ENCODE measurements at regions not wholly inside any gene's neighbourhood (a gene's known extent, or its start where the extent isn't known, plus 50 kb on each side); places are given as distances from the start of the nearest gene placed in this dataset.

DNA sequence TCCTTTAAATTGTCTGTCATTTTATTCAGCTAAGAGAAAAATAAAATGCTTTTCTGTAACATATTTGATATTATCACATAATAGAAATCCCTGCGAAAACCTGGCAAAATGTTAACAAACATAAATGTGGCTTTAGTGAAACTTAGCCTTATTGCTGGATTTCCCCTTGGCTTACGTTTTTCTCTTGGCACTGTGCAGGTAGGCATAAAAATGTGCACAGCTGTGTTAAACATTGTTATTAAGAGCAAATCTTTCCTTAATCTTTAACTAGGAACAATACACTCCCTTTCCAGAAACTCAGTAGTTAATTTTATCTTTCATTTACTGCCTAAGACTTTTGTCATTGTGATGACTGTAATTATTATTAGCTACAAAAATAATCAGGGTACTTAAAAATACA, 202.4 kb upstream of the GNPDA2 start:
- no peak for TF ChIP-seq CTCF (IDR thresholded peaks at IDR 0.05)

DNA sequence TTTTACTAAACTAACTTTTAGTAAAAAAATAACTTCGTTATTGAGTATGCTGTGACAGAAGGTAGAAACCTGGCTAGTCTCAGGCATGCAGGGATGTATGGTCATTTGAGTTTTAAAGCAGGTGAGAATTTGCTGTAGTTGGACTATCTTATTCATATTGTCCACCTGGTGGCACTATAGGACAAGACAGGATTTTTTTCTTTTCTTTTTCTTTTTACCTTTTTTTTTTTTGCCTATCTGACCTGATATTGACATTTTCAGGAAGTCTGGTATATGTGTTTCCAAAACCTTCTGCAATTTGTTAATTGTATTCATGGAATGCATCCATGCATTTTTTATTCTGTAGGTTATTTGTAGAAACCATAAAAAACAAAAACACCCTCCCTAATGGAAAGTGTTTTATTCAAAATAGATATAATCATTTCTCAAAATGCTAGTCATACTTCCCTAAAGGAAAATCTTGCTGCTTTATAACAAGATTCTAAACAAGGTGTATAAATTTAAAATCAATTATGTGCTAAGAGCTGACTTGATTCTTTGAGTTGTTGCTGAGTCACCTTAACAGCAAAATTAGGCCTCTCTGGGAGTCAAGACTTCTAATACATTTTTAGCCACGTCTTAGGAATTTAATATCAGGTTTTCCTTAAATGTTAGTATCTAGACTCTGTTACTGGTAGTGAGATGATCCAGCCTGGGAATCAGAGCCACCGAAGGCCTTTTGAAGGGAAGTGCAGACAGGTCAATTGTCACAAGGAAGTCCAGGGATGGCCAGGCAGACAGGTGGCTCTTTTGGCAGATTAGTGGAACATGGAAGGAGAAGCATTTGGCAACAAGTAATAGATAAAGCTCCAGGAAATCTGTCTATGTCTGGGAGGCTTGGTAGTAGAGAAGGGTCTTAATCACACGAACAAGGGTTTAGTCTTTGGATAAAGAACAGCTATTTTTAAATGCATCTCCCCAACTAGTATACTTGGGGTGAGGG, 201.3 kb upstream of the GNPDA2 start:
- TF ChIP-seq CTCF (IDR thresholded peaks at IDR 0.05): peak; percentile 67

DNA sequence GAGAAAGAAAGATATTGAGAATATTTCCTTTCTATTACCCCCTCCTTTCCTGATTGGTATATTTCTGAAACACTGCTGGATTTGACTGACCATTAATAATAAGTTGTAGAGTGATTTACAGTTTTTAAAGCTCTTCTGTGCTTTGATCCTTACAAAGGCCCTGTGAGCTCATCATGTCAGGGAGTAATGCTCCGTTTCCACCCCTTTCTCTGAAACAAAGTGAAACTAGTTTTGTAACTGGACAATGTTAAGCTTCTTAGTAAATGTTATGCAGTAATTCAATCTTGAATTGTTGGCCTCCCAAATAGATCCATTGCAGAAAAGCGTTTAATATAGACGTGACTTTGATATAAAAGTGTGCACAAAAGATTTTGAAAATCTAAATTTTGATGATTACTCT, 190.1 kb upstream of the GNPDA2 start:
- no peak for TF ChIP-seq CTCF (IDR thresholded peaks at IDR 0.05)

- TF ChIP-seq CTCF (IDR thresholded peaks at IDR 0.05): no peak
Measured at GRCh38 chr4:44914748-44915147, 188.4 kb upstream of the GNPDA2 start.

- no peak for TF ChIP-seq CTCF (IDR thresholded peaks at IDR 0.05)
Measured at GRCh38 chr4:44914223-44914622, 187.9 kb upstream of the GNPDA2 start.

GRCh38 chr4:44912980-44913379, 186.6 kb upstream of the GNPDA2 start:
- TF ChIP-seq CTCF (IDR thresholded peaks at IDR 0.05): no peak

DNA sequence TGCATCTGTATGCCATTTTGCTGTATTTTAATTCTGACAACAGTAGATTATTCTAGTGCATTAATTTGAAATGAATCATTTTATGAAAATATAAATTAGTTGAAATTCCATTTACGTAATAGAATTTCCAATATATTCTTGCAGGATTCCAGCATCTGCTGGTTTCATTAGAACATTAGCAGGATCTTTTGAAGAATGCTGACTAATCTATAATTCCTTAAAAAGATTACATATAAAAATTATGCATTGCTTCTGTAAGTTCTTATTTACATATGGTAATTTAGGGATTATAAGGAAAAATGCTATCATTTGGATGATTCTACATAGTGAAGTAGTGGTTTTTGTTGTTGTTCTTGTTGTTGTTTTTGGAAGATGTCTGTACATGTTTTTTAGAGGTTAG, 182.2 kb upstream of the GNPDA2 start:
- TF ChIP-seq CTCF (IDR thresholded peaks at IDR 0.05): no peak
